ENCODE measurements at regions not wholly inside any gene's neighbourhood (a gene's known extent, or its start where the extent isn't known, plus 50 kb on each side); places are given as distances from the start of the nearest gene placed in this dataset.
"Not testable (repeated sequence)": the region's sequence is repeated elsewhere in the genome, so short reads cannot be mapped to it uniquely, and the experiment has no call there.

DNA sequence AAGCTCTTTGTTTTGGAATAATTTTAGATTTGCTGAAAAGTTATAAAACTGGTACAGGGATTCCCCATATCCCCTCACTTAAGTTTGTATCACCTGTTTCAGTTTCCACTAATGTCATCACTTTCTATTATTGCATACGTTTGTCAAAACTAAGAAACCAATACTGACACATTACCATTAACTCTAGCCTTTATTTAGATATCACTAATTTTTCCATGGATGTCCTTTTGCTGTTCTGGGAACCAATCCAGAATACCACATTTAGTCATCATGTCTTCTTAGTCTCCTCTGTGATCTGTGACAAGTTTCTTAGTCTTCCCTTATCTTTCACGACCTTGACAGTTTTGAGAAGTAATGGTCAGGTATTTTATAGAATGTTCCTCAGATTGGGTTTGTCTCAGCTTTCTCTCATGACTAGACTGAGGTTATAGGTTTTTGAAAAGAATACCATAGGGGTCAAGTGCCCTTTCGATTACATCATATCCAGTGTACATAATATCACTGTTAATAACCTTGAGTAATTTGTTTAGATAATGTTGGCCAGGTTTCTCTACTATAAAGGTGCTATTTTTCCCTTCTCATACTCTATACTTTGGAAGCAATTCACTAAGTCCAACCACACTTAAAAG, 51.9 kb upstream of the NMUR2 start:
- no peak for DNase-seq (ENCODE audit: low read depth in 3 of 3, low spot score in 2 of 3)

DNA sequence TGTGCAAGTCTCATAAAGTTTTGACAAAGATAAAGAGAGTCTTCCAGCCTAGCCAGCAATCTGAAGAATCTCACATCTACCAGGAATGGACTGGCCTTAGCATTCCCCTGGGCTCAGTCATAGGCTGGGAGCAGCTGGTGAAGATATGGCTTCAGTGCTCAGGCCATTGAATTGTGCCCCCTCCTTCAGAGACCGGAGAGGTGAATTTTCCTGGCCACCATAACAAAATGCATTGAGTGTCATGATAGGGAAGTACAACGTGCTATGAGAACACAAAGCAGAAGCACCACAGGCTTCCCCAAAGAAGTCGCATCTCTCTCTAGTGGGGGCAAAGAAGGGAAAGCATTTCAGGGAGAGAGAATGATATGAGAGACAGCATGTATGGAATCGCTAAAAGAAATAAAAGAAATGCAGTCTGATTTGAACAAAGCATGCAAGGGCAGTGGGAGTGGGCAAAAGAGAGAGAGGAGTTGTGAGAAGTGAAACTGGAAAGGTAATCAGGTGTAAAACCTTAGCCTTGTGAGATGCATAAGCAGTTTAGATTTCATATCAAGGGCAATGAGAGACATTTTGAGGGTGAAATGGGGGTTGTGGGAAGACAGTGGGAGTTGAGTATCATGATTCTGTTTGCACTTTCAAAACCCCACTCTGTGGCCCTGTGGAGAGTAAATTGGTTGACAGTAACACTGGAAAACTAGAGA, 57.1 kb upstream of the NMUR2 start:
- DNase-seq (ENCODE audit: low read depth in 3 of 3, low spot score in 2 of 3), result no peak

DNA sequence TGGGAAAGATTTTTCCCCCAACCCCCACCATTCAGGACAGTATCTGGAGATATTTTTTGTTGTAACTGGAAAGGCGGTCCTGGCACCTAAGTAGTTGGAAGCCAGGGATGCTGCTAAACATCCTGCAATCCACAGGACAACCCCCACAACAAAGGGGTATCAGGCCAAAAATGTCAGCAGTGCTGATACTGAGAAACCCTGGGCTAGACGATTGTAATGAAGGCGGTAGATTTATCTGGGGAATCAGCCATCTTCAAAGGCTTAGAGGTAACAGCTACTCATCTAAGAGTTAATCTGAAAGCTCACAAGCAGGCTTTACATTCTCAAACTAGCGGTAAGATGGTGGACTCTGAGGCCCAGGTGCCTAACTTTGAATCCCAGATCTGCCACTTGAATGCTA, 59.0 kb upstream of the NMUR2 start:
- DNase-seq (ENCODE audit: low read depth in 3 of 3, low spot score in 2 of 3), result no peak

DNA sequence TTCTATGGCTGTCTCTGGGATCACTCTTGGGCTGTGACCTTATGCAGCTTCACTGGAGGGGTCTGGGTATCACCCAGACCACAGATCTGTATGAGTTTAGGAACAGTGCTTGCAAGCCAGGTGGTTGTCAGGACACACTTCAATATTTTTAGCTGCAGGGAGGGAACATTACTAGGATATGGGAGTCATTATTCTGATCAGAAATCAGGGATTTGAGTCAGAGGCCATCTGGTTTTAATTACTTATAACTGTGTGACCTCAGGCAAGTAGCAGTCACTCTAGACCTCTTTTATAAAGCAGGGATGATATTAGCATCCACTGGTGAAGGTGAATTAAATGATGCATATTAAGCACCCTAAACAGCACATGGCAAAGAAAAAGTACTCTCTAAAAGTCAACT, 60.1 kb upstream of the NMUR2 start:
- no peak for DNase-seq (ENCODE audit: low read depth in 3 of 3, low spot score in 2 of 3)

DNA sequence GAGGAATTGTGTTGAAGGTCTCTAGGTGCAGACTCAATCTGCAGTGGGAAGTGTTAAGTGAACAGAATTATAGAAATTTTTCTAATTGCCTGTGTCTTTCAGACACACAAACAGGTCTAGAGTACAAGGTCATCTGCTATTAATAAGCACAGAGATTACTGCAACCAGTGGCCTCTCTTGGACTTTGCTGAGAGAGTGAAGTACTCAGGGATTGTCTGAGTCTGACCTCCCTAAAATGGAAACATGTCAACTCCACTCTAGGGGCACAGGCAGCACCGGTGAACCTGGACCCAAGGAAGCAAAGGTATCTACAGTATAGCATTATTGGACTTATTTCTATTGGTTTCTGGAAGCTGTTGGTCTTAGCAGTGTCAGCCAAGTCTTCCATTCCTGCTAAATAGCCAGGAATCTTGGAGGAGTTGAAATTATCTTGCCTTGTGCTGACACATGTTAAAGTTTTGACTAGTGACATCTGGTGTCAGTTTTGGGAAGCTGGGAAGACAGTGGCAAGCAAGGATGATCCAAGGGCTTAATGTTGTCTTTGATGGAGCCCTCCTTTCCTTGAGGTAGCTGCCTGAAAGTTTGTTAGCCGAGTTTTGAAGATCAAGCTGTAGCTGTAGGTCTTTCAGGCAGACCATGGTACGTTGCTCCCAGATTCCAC, 61.1 kb upstream of the NMUR2 start:
- DNase-seq (ENCODE audit: low read depth in 3 of 3, low spot score in 2 of 3), result no peak

DNA sequence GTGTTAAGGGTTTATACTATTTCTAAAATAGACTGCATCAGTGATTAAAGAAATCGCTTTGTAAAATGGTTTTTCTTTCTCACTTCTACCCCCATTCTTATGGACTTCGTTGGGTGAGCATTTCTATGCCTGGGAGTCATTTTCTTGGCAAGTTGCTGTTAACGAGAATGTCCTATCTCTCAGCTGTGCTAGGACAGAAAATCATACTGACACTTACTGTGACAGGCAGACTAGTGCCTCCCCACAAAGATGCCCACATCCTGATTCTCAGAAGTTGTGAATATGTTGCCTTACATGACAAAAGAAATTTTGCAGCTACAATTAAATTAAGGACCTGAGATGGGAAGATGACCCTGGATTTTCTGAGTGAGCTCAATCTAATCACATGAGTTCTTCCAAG, 65.1 kb upstream of the NMUR2 start:
- DNase-seq (ENCODE audit: low read depth in 3 of 3, low spot score in 2 of 3), result no peak

DNA sequence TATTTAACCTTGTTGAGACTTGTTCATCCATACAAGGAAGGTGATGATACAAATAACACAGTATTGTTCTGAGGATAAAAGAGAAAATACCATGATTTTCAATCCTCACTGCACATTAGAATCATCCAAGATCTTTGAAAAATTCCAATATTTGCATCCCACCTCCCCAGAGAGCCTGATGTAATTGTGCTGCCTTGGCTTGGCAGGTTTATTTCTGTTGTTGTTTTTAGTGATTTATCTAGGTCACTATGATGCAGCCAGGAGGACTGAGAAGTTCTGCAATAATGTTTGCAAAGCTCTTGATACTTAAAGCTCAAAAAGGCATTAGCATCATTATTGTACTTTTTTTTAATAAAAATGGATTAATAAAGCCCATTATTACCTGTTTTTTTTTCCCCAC, 67.0 kb upstream of the NMUR2 start:
- DNase-seq (ENCODE audit: low read depth in 3 of 3, low spot score in 2 of 3), result no peak

DNA sequence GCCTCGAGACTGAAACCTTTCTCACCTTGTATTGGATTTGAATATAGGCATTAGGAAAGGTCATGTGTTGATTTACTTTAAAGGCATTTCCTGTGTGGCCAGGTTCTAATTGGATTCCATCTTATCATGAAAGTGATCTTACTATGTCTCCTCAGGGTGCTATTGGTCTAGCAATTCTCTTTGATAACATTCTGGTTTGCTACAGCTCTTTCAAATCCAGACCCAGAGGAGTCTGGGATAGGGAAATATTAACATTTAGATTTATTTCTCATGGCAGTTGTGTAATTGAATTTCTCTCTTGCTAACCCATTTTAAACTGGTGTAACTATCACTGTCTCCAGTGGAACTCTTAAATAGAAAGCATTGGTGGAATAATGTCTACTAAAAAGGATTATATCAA, 69.9 kb upstream of the NMUR2 start:
- DNase-seq (ENCODE audit: low read depth in 3 of 3, low spot score in 2 of 3), result no peak

DNA sequence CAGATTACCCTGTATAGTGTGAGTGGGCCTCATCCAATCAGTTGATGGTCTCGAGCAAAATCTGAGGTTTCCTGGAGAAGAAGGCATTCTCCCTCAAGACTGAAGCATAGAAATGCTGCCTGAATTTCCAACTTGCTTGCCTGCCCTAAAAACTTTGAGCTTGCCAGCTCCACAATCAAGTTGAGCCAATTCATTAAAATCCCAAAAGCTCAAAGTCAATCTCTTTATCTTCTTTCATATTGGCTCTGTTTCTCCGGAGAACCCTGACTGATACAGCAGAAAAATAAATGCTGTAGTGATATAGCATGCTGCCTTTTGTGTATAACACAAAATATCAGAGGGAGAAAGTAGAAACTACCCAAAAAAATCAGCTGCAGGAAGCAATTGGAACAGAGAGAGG, 72.5 kb upstream of the NMUR2 start:
- DNase-seq (ENCODE audit: low read depth in 3 of 3, low spot score in 2 of 3), result no peak

DNA sequence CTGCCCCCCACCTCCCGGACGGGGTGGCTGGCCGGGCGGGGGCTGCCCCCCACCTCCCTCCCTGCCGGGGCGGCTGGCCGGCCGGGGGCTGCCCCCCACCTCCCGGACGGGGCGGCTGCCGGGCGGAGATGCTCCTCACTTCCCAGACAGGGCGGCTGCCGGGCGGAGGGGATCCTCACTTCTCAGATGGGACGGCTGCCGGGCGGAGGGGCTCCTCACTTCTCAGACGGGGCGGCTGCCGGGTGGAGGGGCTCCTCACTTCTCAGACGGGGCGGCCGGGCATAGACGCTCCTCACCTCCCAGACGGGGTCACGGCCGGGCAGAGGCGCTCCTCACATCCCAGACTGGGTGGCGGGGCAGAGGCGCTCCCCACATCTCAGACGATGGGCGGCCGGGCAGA, 74.8 kb upstream of the NMUR2 start:
- DNase-seq (ENCODE audit: low read depth in 3 of 3, low spot score in 2 of 3), result not testable (repeated sequence)

DNA sequence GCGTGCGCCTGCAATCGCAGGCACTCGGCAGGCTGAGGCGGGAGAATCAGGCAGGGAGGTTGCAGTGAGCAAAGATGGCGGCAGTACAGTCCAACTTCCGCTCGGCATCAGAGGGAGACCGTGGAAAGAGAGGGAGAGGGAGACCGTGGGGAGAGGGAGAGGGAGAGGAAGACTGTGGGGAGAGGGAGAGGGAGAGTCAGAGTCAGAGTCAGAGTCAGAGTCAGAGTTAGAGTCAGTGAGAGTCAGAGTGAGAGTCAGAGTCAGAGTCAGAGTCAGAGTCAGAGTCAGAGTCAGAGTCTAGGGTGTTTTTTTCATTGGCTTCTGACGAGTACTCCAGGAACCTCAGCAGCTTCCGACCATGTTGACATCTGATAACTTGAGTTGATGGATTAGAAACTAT, 75.6 kb upstream of the NMUR2 start:
- DNase-seq (ENCODE audit: low read depth in 3 of 3, low spot score in 2 of 3), result not testable (repeated sequence)

DNA sequence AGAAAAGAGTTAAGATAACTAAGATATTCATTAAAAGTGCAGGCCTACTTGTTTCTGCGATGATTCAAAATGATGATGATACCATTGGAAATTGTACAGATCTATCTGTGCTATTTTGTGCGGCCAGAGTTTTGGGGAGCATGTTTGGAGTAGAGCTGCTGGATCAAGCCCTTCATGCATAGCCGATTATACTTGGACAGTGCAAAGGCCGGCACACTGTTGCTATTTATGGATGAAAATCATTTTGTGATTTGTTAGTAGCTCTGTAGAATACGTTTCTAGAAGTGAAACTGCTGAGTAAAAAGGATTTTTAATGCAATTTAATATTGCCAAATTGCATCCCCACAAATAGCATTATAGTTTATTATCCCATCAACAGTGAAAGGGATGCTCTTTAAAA, 82.1 kb upstream of the NMUR2 start:
- no peak for DNase-seq (ENCODE audit: low read depth in 3 of 3, low spot score in 2 of 3)

DNA sequence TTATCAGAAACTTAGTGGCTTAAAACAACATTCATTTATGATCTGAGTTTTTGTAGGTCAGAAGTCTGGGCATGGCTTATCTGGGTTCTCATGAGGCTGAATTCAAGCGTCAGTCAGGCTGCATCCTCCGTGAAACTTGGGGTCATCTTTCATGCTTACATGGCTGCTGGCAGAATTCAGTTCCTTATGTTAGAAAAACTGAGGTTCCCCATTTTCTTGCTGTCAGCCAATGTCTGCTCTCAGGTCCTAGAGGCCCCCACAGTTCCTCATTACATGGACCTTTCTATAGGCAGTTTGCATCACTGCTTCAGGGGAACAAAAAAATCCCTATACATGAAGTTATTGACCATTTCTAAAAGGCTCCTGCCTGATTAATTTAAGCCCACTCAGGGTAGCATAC, 83.8 kb upstream of the NMUR2 start:
- no peak for DNase-seq (ENCODE audit: low read depth in 3 of 3, low spot score in 2 of 3)

DNA sequence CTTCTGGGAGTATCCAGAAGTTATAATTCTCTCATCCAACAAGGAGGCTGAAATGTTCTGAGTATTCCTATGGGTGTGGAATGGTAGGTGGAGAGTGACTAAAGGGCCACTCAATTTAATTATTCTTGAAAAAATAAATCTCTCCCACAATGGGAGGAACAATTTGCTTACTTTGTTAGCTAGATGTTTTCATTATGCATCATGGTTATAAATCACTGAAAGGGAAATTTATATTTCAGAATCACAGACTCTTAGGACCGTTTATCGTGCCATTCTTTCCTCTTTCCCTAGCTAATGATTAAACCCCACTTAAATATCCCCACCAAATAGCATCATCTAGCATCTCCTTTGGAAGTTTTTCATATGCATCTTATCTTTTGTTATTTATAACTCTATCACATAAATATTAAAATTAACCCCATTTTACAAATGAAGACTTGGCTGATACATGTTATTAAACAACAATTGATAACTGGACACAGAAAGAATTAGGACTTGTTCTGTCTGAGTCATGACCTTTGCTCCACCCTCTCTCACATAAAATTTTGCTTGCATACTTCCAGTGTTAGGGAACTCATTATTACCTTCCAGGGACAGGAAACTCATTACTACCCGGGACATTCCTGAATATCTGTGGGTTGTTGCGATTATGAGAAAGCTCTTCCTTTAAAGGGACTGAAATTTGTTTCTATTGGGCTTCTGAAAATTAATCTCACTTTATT, 94.9 kb upstream of the NMUR2 start:
- DNase-seq (ENCODE audit: low read depth in 3 of 3, low spot score in 2 of 3), result no peak

DNA sequence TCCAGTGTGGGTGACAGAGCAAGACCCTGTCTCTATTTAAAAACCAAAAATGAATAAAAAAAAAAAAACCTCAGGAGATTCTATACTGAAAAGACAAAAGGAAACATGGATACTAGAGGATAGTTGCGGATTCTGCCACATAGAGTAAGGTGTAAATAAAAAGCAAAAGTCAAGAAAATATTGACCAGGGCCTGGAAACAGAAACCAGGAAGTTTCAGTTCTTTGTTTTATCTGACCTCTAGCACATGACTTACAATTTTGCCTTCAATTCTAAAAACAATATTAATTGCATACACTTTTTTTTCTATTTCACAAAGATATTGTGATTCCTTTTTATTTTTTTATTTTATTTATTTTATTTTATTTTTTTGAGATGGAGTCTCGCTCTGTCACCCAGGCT, 96.2 kb upstream of the NMUR2 start:
- no peak for DNase-seq (ENCODE audit: low read depth in 3 of 3, low spot score in 2 of 3)

DNA sequence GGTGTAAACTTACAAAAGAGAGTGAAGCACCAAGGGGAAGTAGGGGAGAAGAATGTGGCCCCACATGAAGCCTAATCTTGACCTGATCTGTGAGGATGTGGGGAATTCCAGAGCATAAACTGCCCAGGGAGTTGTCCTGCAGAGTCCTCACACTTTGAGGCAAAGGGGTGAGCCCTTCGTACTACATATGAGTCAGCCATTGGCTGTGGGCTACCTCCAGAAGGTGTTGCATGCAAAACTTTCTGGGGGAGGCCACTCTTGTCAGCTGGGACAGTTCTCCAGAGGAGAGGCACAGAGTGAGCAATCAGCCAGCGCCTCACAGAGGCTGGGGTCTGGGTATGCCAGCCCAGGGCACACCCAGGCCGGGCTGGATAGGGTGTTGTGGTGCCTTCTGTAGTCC, 98.1 kb upstream of the NMUR2 start:
- DNase-seq (ENCODE audit: low read depth in 3 of 3, low spot score in 2 of 3), result no peak

DNA sequence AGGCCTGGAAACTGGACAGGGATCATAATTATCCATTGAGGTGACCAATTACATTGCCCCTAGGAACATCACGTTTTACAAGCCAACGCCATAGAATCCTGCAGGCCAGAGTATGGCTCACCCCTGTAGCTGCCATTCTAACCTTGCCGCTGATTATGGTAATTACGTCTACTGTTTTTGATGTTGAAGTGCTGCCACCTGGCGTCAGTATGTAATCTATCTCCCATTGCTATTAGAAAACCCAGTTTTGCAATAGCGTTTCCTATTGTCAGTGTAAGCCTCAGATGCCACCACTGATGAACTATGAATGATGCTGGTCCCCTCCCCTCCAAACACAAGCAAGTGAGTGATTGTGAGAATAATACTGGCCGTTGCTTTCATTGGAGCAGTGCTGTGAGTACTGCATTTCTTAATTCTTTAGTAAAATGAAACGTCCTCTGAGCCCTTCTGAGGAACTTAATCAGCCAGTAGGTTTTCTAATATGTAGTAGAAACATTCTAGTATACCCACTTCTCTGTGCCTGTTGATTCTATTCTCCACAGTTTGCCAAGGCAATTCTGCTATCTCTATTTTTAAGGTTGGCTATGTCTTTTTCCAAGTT, 100.5 kb upstream of the NMUR2 start:
- DNase-seq (ENCODE audit: low read depth in 3 of 3, low spot score in 2 of 3), result no peak

DNA sequence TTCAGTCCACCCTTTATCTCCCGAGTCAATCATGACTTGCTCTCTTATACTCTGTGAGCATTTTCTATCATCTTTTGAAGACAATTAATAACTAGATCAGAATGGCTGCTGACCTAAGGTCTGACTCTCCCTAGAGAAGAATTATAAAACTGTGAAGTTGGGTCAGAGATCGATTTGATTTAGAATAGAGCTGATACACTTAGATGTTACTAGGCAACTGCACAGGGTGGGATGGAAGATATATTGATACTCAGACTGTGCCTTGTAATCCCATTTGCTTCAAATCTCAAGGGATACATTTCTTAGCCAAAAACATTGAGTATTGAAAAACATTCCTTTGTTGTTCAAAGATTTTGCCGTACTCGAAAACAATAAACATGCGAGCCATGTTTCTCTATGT, 106.0 kb upstream of the NMUR2 start:
- no peak for DNase-seq (ENCODE audit: low read depth in 3 of 3, low spot score in 2 of 3)

DNA sequence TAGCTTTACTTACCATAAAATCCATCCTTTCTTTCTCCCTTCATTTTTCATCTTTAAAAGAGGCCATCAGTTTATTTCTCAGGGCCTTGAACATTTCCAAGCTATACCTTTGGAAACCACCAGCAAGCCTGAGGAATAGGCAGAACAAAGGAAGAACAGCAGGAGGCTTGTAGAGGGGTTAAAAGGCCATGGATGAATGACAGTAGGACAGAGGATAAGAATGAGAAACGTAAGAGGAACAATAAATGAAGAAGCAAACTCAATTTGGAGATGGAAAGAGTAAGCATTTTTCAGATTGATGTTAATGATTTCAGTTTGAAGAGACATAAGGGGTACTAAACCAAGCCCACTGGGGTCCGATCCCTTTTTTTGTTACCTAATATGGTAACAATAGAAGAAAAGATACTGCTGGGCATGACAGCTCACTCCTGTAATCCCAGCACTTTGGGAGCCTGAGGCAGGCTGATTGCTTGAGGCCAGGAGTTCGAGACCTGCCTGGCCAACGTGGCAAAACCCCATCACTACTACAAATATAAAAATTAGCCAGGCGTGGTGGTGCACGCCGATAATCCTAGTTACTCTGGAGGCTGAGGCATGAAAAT, 106.6 kb upstream of the NMUR2 start:
- no peak for DNase-seq (ENCODE audit: low read depth in 3 of 3, low spot score in 2 of 3)

DNA sequence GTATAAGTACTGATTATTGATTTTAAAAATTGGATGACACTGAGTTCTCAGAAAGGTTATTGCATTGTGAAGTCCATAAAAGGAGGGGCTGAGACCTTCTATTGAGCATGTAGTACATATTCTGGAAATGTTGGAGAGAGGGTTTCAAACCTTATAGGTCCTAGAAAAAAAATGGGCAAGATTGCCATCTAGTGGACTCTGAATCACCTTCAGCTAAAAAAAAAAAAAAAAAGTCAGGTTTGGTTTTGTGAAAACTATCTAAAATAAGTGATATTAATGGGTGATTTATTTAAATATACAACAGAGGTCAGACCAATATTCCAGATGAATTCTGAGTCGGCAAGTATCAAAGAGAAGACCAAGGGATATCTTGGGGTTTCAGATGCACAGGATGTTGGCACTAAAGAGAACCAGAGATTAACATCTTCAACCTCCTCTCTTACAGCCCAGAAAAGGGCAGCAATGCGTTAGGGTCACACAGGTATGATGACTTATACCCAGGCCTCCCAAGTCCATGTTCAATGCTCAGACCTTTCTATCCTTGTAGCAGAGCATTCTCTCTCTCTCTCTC, 109.8 kb upstream of the NMUR2 start:
- no peak for DNase-seq (ENCODE audit: low read depth in 3 of 3, low spot score in 2 of 3)

DNA sequence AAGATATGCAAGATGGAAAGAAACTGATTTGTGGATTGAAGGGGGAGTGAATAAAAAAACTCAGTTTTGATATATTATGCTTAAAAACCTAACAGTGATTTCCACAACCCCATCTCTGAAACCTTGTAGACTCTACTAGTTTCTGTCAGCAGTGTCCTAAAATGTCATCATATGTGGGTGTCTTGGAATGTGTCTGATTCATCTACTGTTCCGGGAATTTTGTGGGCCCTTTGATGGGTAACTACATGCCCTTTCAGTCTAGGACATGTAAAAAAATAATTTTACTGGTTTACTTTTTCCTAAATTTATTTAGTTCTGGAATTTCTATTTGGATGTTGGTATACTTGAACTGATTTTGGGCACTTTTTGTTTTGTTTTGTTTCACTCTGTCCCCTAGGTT, 118.9 kb upstream of the NMUR2 start:
- no peak for DNase-seq (ENCODE audit: low read depth in 3 of 3, low spot score in 2 of 3)

All from right renal cortex interstitium (tissue), 3 donors.